ENCODE measurements at regions not wholly inside any gene's neighbourhood (a gene's known extent, or its start where the extent isn't known, plus 50 kb on each side); places are given as distances from the start of the nearest gene placed in this dataset.

DNA sequence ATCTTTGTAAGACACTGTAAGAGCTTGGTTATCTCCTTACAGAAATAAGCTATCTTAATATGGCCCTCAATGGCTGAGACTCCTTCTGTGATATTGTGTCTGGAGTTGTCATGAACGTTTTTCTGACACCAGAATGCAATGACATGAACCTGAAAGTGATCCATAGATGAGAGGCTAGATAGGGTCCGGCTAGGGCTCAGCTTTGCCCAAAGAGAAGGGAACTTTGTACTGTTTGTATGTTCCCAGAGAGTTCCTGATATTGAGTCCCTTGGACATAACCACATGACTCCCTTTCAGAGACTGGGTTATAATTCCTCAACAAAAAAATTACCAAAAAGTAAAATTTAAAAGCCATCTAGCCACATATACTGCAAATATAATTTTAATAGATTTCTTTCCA, 575.8 kb upstream of the CLINT1 start:
- TF ChIP-seq, protein P1, sequence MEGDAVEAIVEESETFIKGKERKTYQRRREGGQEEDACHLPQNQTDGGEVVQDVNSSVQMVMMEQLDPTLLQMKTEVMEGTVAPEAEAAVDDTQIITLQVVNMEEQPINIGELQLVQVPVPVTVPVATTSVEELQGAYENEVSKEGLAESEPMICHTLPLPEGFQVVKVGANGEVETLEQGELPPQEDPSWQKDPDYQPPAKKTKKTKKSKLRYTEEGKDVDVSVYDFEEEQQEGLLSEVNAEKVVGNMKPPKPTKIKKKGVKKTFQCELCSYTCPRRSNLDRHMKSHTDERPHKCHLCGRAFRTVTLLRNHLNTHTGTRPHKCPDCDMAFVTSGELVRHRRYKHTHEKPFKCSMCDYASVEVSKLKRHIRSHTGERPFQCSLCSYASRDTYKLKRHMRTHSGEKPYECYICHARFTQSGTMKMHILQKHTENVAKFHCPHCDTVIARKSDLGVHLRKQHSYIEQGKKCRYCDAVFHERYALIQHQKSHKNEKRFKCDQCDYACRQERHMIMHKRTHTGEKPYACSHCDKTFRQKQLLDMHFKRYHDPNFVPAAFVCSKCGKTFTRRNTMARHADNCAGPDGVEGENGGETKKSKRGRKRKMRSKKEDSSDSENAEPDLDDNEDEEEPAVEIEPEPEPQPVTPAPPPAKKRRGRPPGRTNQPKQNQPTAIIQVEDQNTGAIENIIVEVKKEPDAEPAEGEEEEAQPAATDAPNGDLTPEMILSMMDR (IDR thresholded peaks at IDR 0.05) = no peak
- TF ChIP-seq POLR2A (IDR thresholded peaks at IDR 0.05) (no peak), EP300 (IDR thresholded peaks at IDR 0.05) (no peak)
